NCI-H774 (cell line): ENCODE measurements at regions not wholly inside any gene's neighbourhood (a gene's known extent, or its start where the extent isn't known, plus 50 kb on each side); places are given as distances from the start of the nearest gene placed in this dataset.

ENCODE experiments used
- DNase-seq: peaks from one replicate; lab custom pipeline; 2025; lab: John Stamatoyannopoulos, UW

DNA sequence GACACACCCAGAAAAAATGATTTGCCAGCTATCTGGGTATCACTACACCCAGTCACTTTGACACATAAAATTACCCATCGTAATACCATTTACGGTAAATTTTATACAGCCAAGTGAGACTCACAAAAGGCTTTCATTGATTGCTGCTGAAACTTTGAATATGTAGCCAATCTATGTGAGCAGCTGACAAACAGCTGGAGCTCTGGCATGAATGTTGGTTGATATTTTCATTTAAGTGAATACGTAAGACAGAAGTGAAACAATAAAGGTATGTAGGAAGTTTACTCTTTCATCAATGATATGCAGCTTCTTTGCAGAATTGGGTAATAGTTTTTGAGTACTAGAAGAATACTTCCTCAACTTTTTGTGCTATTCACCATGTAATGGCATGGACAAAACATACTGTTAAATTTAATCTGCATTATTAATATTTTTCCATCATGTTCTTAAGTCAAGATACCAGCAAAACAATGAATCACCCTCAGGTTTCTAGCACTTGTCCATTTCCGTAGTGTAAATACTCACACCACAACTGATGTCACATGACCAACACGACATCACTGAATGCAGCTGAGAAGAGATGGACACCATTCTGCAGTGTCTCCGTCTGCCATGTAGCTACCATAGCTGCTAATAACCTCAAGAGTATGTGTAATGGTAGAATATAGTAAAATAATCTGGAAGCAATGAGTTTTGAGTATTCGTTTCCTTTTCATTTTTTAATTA, 205.9 kb upstream of the HES1 start:
- DNase-seq: no peak

DNA sequence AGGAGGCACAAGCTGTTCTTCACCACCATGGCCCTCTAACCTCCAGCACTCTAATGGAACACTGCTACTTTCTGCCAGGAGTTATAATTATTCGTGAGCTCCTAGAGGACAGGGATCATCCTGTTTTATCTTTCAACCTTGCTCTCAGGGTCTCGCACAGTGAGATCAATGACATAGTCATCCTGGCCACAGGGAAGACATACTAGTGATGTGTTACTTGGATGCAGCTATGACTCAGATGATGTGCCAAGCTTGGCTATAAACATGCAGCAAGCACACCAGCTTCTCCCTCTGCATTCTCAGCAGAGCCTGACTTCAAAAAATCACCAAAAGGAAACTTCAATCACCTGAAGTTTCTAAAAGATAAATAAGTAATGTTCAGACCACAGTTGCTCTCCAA, 203.8 kb upstream of the HES1 start:
- no peak for DNase-seq

DNA sequence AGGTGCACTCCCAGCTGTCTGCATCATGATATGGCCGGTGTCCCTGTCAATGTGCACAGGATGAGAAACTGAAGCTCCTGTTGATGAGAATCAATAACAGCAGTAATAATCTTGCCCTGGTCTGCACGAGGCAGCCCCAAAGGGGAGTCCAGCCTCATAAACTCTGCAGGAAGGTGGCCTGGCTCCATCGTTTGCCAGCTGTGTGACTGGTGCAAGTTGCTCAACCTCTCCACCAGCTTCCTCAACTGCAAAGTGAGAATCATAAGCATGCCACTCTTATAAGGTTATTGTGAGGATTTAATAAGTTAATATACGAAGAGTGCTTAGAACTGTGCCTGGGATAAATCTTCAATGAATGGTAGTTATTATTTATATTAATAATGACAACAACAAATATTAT, 203.4 kb upstream of the HES1 start:
- no peak for DNase-seq

DNA sequence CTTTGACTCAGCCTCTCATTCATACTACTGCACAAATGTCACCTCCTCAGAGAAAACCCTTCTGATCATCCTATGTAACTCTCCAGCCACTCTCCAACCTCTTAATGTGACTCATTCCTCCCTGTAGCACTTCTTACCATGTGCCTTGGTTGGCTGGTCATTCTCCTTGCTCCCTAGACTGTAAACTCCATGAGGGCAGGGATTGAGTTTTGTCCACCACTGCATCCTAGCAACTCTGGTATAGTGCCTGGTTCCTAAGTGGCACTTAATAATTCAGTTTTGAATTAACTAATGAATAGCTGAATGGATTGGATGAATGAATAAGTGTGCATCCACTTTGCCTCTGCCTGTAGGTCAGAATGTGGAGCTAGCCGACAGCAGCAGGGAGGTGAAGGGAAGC, 202.5 kb upstream of the HES1 start:
- no peak for DNase-seq

DNA sequence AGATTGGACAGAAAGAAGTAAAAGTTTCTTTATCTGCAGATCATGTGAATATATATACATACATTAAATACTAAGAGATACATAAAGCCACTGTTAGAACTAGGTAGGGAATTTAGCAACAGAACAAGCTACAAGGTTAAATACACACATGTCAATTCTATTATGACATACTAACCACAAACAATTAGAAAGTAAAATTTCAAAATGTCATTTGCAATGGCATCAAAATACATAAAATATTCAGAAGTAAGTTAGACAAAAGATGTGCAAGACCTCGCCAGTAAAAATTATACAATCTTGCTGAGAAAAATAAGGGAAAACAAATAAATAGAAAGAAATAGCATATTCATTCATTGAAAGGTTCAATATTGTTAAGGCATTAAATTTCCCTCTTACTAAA, 200.0 kb upstream of the HES1 start:
- DNase-seq: no peak

DNA sequence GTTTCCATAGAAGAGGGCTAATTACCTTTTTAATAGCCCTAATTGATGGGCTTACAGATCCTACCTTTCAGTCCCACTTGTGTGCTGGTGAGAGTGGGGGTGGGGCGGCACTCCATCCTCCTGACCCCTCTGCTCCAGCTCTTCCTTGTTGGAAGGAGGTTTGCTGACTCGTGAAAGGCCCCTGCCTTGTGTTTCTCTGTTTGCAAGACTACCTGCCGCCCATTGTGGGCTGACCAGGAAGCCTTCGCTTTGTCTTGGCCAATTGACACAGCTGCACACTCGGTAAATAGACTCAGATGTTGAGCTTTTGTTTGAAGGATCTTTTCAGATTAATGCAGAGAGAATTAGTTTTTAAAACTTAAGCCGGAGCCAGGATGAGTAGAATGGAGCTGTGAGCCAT, 197.3 kb upstream of the HES1 start:
- DNase-seq: peak; percentile 98

DNA sequence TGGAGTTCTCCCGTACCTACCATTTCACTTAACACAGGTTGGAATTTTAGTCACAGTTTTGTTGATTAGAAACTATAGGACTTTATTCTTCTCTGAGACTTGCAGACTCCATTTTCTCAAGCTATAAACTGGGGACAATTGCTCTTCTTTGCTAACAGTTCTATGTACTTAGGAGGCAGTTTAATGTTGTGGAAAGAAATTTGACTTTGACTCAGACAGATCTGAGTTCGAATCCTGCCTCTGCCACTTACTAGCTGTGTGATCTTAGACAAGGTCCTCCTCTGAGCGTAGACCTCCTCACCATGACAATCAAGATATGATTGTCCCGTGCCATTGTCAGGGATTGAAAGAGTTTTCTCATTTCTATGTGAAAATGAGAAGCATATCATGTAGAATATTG, 196.4 kb upstream of the HES1 start:
- no peak for DNase-seq

DNA sequence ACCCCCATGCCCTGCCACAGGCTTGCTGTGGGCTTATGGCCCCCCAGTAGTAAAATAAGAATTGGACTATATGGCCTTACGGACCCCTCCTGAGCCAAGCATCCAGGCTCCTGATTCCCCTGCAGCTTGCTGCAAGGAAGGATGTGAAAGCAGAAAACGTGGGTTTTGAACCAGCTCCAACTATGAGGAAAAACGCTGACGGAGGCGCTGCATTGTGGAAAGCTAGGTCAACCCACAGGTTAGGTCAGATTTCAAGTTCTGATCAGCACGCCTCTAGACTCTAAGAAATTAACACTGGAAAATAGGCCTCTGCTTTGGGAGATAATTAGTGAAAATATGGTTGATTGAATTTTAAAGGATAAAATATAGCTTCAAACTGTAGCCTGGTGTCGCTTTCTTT, 195.4 kb upstream of the HES1 start:
- no peak for DNase-seq

DNA sequence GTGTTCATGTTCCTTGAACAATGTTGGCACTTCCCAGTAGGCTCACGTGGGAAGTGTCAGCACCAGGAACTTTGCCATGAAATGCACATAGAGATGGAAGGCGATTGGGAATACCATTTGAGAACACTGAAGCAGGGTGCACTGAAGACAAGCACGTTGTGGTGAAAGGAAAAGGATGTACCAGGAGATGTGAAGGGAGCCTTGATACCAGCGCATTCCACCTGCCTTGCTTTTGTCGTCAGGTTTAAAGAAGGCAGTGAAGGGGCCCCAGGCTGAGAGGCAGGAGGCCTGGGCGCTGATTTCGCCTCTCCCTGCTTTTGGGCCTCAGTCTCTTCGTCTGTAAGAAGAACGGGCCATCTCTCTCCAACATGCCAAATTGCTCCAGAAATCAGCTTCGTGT, 194.5 kb upstream of the HES1 start:
- DNase-seq: no peak

DNA sequence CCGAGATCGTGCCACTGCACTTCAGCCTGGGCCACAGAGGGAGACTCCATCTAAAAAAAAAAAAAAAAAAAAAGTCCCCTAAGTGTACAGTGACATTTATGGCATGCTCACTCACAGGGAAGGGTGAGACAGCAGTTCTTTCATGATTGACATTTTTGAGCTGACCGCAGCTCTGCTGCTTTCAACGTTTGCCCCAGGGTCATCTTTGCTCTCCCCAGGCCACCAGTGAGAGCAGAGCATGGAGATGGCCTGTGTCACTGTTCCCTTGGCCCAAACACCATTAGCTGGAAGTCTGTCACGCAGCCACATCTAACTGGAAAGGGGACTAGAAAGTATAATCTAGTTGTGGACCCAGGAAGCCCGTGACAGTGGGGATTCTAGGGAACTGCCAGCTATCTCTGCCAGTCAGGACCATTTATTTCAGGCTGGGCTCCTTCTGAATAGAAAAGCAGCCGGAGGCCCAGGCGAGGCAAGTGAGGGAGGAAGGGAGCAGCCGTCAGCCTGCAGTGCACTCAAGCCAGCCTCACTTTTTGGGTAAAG, 193.4 kb upstream of the HES1 start:
- DNase-seq: no peak

DNA sequence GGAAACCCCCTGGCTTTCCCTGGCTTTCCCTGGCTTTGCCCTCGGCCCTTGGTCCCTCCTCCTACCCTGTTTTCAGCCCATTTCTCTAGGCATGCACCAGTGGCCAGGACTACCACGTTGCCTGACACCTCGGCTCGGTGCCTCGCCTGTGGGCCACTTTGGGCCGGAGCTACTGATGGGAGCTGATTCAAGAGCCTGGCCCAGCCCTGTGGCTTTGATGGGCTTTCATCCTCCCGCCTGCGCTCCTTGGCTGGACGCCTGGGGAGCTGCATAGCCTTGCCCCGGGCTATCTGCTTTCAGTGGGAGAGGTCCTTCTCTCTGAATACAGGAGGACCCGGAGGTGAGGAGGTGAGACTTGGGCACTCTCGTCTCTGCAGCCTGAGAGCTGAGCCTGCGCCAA, 192.7 kb upstream of the HES1 start:
- no peak for DNase-seq

DNA sequence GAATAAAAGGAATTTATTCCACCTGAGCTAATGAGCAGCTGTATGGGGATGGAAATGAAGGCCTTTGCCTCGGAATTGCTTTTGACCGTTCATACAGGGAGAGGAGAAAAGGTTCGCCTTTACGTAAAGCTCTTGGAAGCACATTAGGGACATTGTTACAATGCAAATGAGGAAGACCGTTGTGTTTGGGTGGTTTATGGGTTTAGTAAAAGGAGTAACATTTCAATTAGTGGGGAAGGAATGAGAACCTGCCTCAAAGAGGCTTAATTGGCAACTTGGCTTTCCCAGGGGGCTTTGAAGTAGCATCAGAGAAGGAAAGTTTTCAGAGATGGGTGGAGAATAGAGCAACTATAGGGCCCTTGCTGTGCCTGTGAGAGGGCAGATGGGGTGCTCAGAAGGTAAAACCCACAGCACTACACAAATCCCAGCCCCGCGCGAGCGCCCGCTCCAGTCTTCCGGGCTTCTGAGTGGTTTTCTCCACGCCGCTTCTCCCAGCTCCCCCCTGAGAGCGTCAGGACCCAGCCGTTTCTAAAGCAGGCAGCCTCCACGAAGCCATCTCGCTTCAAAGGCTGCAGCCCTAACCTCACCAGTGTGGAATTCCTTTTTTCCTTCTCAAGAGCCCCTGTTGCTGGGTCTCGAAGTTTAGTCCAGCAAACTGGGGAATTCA, 192.0 kb upstream of the HES1 start:
- DNase-seq: no peak

DNA sequence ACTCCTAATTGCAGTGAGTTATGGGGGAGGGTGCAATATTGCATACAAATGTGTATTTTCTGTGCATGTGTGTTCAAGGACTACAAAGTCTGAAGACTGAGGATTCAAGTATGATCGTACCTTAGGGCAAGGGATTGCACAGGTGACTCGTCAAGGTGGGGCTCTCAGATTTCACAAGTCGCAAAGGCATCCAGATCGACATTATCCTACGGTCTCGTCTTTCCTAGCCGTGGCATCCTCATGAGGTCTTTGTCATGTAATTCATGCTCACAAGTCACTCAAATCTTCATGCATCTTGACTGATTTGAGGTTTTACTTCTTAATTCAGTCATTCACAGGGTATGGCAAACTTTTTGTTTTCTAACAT, 191.4 kb upstream of the HES1 start:
- DNase-seq: no peak

DNA sequence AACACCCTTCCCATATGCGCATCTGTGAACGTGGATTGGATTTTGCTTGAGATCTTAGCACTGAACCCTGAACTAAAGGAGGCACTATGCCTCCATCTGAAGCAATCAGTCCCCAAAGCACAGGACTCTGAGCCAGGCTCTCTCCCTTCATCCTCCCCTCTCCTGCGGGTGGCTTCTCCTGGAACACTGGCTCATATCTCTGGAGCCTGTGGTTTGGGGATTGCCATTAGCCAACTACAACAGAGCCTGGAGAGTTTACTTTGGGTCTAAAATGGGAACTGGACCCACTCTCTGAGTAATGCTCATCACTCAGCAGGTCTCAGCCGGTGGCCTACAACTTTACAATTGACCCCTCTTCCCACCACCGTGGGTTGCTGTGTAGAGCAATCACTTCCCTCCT, 190.8 kb upstream of the HES1 start:
- DNase-seq: no peak

DNA sequence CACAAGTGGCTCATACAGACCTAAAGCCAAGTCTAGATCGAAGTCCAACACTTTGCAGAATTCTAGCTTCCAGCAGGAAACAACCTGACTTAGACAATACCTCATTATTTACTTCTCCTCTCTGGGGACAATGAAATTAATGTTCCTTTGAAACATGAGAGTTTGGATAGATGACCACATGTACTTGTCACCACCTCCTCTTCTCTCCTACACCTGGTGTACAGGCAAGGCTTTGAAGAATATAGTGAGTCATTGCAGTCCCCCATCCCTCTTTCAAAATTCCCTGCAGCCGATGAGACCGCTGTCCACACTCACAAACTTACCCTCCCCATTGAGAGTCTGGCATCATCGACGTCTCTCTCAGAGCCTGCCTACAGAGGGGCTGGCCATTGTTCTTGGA, 189.0 kb upstream of the HES1 start:
- peak; percentile 90 for DNase-seq

DNA sequence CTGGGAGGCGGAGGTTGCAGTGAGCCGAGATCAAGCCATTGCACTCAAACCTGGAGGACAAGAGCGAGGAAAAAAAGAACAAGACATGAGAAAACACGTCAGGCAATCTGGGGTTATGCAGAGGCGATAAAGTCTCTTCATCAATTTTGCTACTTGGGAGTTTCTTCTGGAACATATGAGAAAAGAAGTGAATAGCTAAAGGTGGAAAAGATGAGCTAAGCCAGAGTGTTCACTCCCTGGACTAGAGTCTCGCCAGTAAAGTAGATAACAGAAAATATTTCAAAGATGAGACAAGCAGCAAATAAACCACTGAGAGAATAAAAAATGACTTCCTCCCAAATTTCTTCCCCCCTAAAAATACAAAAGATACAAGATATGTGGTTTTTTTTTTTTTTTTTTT, 188.4 kb upstream of the HES1 start:
- DNase-seq: no peak

DNA sequence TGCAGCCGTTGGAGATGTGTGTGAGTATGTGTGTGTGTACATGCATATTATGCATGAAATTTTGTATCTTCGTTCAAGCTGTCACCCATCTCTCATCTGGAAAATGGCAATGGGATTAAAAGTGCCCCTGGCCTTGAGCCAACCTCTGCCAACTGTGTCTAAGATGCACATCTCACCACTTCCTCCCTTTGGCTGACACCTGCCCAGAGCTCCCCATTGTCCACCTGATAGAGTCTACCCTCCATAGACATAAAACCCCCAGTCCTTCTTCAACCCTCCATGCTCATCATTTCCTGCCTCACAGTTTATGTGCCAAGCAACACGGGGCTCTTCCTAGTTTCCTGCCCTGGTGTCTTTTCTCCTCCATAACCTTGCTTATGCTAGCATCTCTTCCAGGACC, 187.5 kb upstream of the HES1 start:
- no peak for DNase-seq

DNA sequence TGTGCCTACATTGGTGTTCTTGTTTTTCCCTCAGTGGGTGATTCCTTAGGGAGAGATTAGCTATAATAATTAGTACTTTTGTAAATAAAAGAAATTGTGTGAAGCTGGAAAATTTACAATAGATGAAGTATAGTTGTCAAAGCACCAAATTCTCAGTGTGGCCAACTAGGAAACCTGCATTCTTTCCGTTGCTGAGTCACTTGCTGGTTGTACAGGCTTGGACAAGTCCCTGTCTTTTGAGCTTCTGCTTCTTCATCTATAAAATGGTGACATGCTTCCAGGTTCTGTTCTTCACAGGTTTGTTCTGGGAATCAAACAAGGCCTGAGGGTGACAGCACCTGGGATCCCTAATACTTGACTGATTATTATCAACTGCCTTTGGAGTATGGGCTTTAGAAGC, 184.1 kb upstream of the HES1 start:
- DNase-seq: no peak

DNA sequence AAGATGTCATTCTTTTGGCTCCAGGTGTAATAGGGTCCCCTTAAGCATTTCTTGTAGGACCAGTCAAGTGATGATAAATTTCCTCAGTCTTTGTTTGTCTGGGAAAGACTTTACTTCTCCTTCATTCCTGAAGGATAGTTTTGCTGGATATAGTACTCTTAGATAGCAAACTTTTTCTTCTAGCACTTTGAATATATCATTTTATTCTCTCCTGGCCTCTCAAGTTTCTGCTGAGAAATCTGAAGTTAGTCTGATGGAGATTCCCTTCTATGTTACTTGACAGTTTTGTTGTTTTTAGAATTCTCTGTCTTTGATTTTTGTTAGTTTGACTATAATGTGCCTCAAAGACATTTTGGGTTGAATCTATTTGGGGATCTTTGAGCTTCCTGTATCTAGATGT, 181.2 kb upstream of the HES1 start:
- DNase-seq: no peak

DNA sequence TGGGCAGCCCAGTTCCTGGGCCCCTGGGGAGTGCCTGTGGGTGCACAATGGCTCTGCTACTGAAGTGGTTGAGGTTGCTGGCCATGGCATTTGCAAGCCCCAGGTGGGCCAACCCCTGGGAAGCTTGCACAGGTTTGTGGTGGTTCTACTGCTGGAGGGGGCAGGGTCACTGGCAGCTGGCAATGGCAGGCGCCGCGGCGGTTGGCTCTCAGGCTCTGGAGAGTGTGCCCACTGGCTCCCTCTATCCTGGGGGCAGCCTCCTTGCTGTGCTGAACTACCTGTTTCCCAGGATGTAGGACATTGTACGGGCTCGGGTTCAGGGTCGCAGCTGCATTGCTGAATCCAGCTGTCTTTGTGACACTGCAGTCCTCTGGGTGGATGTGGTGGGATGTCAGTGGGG, 180.2 kb upstream of the HES1 start:
- DNase-seq: no peak

DNA sequence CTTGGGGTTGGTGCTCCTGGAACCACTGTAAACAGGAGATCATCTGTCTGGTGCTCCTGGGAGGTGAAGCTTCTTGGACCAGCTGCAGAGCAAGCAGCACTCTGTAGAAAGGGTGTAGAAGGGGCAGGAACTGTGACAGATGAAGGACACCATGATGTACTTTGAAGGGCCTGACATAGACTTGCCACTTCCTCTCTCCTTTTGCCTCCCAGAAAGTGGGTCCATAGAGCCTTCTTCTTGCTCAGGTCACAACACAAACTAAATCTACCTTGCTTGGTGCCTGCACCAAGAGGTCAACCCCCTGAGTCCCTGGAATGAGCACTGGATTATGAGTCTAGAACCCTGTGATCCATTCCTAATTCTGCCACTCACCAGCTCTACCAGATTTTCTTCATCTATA, 176.1 kb upstream of the HES1 start:
- no peak for DNase-seq

DNA sequence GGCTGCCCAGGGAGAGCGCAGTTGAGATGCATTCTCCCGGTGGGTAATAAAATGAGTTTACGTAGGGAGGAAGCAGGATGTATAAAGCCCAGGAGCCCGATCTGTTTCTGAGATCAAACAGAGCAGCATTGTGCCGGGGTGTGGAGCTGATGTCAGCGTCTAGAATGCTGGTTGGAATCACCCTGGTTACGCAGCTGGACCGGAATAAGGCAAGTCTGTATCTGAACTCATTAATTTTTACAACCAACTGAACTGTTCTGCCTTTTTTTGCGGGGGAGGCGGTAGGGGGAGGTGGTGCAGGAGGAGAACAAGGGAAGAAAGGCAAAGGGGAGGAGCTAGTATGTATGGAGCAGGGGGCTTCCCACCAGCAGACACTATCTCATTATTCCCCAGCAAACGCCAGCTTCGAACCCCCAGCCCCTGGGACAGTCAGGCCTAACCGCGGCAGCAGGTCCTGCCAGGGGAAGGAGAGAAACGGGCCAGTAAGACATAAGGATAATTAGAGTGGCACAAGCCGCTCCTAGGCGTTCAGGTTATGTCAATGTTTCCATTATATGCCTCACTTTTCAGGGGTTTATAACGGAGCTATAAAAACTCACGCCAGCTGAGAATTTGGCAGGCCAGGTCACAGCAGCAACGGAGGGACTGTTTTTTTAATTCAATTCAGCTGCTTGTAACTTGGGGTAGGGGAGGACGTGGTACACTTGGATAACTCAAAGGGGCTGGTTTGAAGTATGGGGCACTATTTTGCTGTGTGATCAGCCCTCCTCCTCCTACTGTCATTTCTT, 175.3 kb upstream of the HES1 start:
- no peak for DNase-seq

DNA sequence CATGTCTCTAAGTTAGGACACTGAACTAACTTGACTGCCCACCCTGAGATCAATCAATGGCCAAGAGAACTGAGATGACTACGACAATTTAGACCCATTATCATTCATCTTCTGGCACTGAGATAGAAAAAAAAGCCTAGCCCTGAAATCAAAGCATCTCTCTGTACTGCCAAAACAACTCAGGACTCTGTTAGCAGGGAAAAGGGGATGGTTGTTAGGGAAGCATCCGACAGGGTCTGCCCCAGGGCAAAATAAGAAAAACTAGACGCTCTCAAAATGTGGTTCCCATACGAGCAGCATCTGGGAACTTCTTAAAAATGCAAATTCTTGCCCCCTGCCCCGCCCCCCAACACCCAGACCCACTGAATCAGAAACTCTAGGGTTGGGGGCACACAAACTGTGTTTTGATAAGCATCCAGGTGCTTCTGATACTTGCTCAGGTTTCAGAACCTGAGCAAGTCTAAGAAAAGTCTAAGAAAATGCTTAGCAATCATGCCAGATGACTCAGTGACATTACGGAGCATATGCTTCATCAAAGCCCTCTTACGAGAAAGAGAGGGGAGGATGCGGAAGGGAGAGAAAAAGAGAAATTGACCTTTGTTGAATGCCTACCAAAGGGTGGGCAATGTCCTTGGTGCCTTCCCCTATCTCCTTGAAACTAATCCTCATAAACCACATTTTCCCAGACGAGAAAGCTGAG, 172.8 kb upstream of the HES1 start:
- DNase-seq: no peak
